C4-2B (cell line): ENCODE measurements at regions not wholly inside any gene's neighbourhood (a gene's known extent, or its start where the extent isn't known, plus 50 kb on each side); places are given as distances from the start of the nearest gene placed in this dataset.

Experiments used
- H3K27ac ChIP-seq: fragments of 450-650 bp; 2 replicates; pipeline ENCODE4 v1.5.1; 2017
- CTCF ChIP-seq: fragments of 450-650 bp; conservative IDR thresholded peaks from 2 replicates; pipeline ENCODE4 v1.5.1; 2017; ENCODE audit warnings: mild to moderate bottlenecking
- ZFX ChIP-seq: fragments of 450-650 bp; IDR thresholded peaks from 2 replicates; pipeline ENCODE4 v1.6.1; 2017

DNA sequence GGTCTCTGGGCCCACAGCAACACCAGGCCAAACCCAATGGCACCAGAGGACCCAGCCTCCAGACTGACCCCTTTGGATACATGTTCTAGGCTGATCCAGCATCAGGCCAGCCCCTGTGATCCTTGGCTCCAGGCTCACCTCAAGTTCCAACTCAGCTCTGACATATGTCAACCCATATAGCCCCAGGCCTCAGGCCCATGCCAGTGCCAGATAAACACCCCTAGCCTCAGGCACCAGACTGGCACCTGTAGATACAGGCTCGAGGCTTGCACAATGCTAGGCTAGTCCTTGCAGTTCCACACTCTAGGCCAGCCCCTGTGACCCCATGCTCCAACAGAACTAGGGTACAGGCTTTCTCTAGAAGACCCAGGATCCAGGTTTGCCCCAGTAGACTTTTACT, 287.5 kb downstream of the KCNC2 start:
- no peak for TF ChIP-seq CTCF
- no peak overlapping the region for H3K27ac ChIP-seq

DNA sequence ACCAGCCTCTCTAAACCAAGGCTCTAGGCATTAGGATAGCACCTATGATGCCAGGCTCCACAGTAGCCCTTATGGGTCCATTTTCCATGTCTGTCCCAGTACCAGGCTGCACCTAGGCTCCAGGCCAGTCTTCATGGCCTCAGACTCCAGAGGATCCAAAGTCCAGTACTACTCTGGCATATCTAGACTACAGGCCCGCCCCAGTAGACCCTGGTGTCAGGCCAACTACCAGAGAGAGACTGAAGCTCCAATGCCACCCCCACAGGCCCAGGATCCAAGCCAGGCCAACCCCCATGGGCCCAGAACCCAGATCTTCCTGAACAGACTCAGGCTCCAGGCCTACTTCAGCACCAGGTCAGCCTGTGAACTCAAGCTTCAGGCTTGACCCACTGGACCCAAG, 287.0 kb downstream of the KCNC2 start:
- no peak for TF ChIP-seq CTCF
- TF ChIP-seq ZFX: no peak
- no peak overlapping the region for H3K27ac ChIP-seq

GRCh38 chr12:74941670-74942069, 268.0 kb downstream of the KCNC2 start:
- H3K27ac ChIP-seq: no peak overlapping the region
- TF ChIP-seq ZFX: no peak
- no peak for TF ChIP-seq CTCF

DNA sequence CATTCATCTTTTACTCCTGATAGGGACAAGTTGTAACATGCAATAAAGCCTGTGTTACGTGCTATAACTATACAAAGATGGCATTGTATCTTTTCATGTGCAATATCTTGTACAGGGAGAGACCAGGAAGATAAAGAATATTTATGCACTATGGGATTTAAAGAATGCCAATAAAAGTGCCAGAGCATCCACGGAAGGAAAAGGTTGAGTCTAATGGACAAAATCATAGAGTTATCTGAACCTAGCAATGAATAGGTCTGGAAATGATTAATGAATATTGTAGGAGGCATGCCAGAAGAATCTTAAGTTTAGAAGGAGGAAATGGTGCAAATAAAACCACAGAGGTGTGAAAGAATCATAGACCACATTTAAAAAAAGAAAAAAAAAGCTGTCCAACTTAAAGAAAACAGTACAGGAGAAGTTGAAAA, 263.9 kb downstream of the KCNC2 start:
- H3K27ac ChIP-seq: no peak overlapping the region
- TF ChIP-seq ZFX: no peak
- TF ChIP-seq CTCF: no peak

DNA sequence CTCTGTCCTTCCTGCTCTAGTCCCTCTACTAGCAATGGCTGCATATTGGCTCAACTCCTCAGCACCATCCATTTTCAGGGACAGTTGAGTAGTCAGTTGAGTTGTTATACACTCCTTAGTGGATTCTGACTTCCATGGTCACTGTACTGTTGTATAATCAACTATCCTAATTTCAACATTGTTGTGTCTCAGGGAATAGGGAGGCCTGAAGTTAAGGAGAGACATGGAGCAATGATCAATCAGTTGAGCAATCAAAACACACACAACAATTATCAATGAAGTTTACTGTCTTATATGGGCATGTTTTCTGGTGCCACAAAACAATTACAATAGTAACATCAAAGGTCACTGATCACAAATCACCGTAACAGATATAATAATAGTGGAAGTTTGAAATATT, 255.9 kb downstream of the KCNC2 start:
- TF ChIP-seq ZFX (no peak), CTCF (no peak)
- H3K27ac ChIP-seq: no peak overlapping the region

DNA sequence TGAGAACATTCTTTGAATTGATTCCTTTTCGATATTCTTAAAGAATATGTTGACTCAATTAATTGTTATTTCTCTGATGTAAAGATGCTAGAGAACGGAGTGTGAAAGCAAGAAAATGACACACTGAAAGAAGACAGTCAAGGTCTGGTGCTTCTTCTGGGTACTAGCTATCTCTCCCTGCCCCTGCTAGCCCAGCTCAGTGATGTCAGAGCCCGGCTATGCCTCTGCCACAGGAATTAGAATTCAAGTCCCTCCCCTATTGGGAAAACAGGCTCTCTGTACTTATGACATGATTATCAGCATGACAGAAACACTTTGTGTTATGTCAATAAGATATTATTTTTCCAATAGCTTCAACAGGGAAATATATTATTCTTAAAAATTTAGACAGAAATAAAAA, 252.4 kb downstream of the KCNC2 start:
- no peak overlapping the region for H3K27ac ChIP-seq
- TF ChIP-seq CTCF (no peak), ZFX (no peak)

- no peak overlapping the region for H3K27ac ChIP-seq
- TF ChIP-seq CTCF (no peak), ZFX (no peak)
These were observed 252.0 kb downstream of the KCNC2 start for GRCh38 chr12:74957634-74958033.

DNA sequence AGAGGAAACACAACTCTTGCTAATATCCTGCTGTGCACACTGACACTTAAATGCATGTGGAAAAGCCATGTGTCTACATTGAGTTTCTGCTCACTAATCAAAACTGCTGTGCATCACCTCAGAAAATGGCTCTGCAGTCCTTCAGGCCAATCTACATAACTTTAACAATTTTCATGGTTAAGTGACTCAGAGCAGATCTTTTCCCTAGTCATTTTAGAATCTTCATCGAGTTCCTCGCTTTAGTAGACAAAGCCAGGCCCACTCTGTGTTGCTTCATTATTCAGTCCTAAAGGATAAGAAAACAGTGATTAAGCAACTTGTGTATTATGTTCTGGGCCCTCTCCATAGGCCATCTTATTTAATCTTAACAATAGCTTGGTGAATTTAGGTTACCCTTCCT, 250.0 kb downstream of the KCNC2 start:
- TF ChIP-seq CTCF (no peak), ZFX (no peak)
- H3K27ac ChIP-seq: no peak overlapping the region
